ENCODE measurements at regions not wholly inside any gene's neighbourhood (a gene's known extent, or its start where the extent isn't known, plus 50 kb on each side); places are given as distances from the start of the nearest gene placed in this dataset.

DNA sequence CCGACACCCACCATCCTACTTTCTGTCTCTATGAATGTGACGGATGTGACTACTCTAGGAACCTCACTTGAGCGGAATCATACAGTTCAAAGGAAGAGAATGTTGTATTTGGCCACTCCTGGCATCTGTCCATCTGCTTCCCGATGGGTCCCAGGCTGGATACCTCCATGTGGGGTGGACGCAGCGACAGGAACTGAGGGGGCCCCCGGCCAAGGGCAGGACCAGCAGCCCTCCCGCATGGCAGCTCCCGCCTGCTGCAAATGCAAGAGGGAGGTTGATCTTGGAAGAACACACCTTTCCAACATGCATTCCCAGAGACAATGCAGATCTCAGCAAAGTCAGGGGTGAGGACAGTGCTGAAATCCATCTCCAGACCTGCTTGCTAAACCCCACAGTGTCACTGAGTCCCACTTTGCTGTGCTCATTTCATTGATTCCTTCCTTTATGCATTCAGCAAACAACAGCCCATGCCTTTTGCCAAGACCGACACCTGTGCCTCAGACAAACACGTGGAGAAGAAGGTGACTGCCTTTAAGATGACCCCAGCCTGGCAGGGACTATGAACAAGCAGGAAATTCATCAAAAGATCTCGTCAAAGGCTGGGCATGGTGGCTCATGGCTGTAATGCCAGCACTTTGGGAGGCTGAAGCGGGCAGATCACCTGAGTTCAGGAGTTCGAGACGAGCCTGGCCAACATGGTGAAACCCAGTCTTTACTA is 246.2 kb downstream of the CTTN start:
- TF ChIP-seq ZNF77 (CRISPR knock-in tag; IDR thresholded peaks at IDR 0.05) (no peak), BRCA1 (IDR thresholded peaks at IDR 0.05) (no peak), BRCA1 (CRISPR knock-in tag; IDR thresholded peaks at IDR 0.05) (no peak), SMAD1 (IDR thresholded peaks at IDR 0.05; ENCODE audit: low read depth, low read length, partially characterized antibody) (no peak), ARNT (IDR thresholded peaks at IDR 0.05) (no peak), ZNF785 (CRISPR knock-in tag; IDR thresholded peaks at IDR 0.05) (no peak), FOXP1 (CRISPR knock-in tag; IDR thresholded peaks at IDR 0.05) (no peak), CAMTA2 (CRISPR knock-in tag; conservative IDR thresholded peaks at IDR 0.05) (no peak), SRSF1 (IDR thresholded peaks at IDR 0.05; ENCODE audit: low read depth, low read length) (no peak), JUND (IDR thresholded peaks at IDR 0.05; ENCODE audit: borderline replicate concordance, low read depth, low read length) (no peak), JUND (tag; IDR thresholded peaks at IDR 0.05; ENCODE audit: borderline replicate concordance, low read depth, low read length) (no peak), RAD21 (CRISPR knock-in tag; conservative IDR thresholded peaks at IDR 0.05 in 1 of 2, IDR thresholded peaks at IDR 0.05 in 1 of 2) (no peak), ZNF124 (CRISPR knock-in tag; IDR thresholded peaks at IDR 0.05) (no peak)
- TF ChIP-seq, protein P1, sequence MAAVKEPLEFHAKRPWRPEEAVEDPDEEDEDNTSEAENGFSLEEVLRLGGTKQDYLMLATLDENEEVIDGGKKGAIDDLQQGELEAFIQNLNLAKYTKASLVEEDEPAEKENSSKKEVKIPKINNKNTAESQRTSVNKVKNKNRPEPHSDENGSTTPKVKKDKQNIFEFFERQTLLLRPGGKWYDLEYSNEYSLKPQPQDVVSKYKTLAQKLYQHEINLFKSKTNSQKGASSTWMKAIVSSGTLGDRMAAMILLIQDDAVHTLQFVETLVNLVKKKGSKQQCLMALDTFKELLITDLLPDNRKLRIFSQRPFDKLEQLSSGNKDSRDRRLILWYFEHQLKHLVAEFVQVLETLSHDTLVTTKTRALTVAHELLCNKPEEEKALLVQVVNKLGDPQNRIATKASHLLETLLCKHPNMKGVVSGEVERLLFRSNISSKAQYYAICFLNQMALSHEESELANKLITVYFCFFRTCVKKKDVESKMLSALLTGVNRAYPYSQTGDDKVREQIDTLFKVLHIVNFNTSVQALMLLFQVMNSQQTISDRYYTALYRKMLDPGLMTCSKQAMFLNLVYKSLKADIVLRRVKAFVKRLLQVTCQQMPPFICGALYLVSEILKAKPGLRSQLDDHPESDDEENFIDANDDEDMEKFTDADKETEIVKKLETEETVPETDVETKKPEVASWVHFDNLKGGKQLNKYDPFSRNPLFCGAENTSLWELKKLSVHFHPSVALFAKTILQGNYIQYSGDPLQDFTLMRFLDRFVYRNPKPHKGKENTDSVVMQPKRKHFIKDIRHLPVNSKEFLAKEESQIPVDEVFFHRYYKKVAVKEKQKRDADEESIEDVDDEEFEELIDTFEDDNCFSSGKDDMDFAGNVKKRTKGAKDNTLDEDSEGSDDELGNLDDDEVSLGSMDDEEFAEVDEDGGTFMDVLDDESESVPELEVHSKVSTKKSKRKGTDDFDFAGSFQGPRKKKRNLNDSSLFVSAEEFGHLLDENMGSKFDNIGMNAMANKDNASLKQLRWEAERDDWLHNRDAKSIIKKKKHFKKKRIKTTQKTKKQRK (IDR thresholded peaks at IDR 0.05; ENCODE audit: borderline replicate concordance, low read depth, low read length), result no peak
- TF ChIP-seq, protein P2, sequence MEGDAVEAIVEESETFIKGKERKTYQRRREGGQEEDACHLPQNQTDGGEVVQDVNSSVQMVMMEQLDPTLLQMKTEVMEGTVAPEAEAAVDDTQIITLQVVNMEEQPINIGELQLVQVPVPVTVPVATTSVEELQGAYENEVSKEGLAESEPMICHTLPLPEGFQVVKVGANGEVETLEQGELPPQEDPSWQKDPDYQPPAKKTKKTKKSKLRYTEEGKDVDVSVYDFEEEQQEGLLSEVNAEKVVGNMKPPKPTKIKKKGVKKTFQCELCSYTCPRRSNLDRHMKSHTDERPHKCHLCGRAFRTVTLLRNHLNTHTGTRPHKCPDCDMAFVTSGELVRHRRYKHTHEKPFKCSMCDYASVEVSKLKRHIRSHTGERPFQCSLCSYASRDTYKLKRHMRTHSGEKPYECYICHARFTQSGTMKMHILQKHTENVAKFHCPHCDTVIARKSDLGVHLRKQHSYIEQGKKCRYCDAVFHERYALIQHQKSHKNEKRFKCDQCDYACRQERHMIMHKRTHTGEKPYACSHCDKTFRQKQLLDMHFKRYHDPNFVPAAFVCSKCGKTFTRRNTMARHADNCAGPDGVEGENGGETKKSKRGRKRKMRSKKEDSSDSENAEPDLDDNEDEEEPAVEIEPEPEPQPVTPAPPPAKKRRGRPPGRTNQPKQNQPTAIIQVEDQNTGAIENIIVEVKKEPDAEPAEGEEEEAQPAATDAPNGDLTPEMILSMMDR (IDR thresholded peaks at IDR 0.05 in 2 of 3, conservative IDR thresholded peaks at IDR 0.05 in 1 of 3; ENCODE audit: insufficient read depth in 2 of 3, low read depth in 1 of 3, low read length in 3 of 3), result no peak
- TF ChIP-seq, protein P3, sequence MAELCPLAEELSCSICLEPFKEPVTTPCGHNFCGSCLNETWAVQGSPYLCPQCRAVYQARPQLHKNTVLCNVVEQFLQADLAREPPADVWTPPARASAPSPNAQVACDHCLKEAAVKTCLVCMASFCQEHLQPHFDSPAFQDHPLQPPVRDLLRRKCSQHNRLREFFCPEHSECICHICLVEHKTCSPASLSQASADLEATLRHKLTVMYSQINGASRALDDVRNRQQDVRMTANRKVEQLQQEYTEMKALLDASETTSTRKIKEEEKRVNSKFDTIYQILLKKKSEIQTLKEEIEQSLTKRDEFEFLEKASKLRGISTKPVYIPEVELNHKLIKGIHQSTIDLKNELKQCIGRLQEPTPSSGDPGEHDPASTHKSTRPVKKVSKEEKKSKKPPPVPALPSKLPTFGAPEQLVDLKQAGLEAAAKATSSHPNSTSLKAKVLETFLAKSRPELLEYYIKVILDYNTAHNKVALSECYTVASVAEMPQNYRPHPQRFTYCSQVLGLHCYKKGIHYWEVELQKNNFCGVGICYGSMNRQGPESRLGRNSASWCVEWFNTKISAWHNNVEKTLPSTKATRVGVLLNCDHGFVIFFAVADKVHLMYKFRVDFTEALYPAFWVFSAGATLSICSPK (IDR thresholded peaks at IDR 0.05; ENCODE audit: borderline replicate concordance), result no peak

Measured in K562 (cell line).